ENCODE measurements at regions not wholly inside any gene's neighbourhood (a gene's known extent, or its start where the extent isn't known, plus 50 kb on each side); places are given as distances from the start of the nearest gene placed in this dataset.
"Not testable (repeated sequence)": the region's sequence is repeated elsewhere in the genome, so short reads cannot be mapped to it uniquely, and the experiment has no call there.

- TF ChIP-seq CTCF (IDR thresholded peaks at IDR 0.05), result no peak
- DNase-seq (ENCODE audit: low spot score) (no peak), ATAC-seq (ENCODE audit: low FRiP score) (no peak)
These were observed 142.4 kb upstream of the MEOX2 start for GRCh38 chr7:15828881-15829280.

- no peak for DNase-seq (ENCODE audit: low spot score)
- TF ChIP-seq CTCF (IDR thresholded peaks at IDR 0.05), result no peak
- no peak for ATAC-seq (ENCODE audit: low FRiP score)
These were observed 135.3 kb upstream of the MEOX2 start for GRCh38 chr7:15821484-15822427.

DNA sequence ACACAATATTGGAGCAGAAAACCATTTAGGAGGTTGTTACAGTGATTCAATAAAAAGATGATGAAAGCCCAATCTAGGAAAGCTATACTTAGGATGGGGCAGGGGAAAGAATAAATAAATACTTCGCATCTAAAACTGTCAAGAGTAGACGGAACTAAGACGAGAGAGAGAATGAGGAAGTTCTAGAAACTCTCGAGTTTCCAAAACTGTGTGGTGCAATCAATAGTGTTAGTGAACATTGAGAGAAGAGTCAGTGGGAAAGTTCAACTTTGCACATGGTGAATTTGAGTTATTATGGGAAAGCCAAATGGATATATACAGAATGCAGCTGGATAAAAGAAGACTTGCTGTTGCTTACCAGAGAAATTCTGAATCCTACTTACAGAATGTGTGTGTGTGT lies 133.8 kb upstream of the MEOX2 start:
- no peak for ATAC-seq (ENCODE audit: low FRiP score)
- no peak for DNase-seq (ENCODE audit: low spot score)
- no peak for TF ChIP-seq CTCF (IDR thresholded peaks at IDR 0.05)

- TF ChIP-seq CTCF (IDR thresholded peaks at IDR 0.05), result no peak
- ATAC-seq (ENCODE audit: low FRiP score), result no peak
- DNase-seq (ENCODE audit: low spot score), result no peak
These were observed 130.4 kb upstream of the MEOX2 start for GRCh38 chr7:15816835-15817426.

DNA sequence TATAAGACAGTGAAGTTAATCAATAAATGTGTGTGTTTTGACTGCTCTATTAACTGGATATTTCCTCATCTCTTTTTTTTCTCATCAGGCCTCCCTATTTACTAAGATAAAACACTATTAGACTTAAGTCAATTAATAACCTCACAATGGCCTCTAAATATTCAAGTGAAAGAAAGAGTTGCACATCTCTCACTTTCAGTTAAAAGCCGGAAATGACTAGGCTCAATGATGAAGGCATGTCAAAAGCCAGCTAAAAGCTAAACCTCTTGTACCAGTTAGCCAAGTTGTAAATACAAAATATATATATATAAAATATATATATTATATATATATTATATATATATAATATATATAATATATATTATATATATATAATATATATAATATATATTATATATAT lies 127.0 kb upstream of the MEOX2 start:
- TF ChIP-seq CTCF (IDR thresholded peaks at IDR 0.05), result no peak
- DNase-seq (ENCODE audit: low spot score), result no peak
- no peak for ATAC-seq (ENCODE audit: low FRiP score)

DNA sequence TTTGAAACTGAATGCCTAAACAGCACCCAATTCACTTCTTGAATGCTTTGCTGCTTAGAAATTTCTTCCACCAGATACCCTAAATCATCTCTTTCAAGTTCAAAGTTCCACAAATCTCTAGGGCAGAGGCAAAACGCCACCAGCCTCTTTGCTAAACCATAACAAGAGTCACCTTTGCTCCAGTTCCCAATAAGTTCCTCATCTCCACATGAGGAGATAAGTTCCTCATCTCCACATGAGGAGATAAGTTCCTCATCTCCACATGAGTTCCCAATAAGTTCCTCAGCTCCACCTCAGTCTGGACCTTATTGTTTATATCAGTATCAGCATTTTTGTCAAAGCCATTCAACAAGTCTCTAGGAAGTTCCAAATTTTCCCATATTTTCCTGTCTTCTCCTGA lies 123.9 kb upstream of the MEOX2 start:
- ATAC-seq (ENCODE audit: low FRiP score); DNase-seq (ENCODE audit: low spot score): not testable (repeated sequence)

- DNase-seq (ENCODE audit: low spot score); ATAC-seq (ENCODE audit: low FRiP score): not testable (repeated sequence)
These were observed 123.5 kb upstream of the MEOX2 start for GRCh38 chr7:15809936-15810335.

DNA sequence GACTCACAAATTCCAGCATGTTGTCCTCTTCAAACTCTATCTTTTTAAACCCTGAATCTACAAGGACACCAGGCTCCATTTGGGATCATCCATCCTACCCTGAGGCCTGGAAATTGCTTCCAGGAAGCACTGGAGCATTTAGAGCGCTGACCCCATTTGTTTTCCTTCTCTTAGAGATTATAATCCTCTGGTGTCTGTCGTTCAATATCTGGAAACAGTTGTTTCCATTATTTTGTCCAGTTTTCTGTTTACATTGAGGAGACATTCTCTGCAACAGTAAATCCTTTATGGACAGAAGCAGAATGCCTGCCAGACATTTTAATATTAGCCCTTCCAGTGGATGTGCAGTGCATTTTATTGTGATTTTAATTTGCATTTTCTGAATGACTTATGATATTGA lies 119.4 kb upstream of the MEOX2 start:
- DNase-seq (ENCODE audit: low spot score), result no peak
- no peak for TF ChIP-seq CTCF (IDR thresholded peaks at IDR 0.05)
- no peak for ATAC-seq (ENCODE audit: low FRiP score)
